ENCODE measurements at regions not wholly inside any gene's neighbourhood (a gene's known extent, or its start where the extent isn't known, plus 50 kb on each side); places are given as distances from the start of the nearest gene placed in this dataset.

GRCh38 chr7:115493381-115493780 is 537.2 kb downstream of the TFEC start:
- TF ChIP-seq CTCF (IDR thresholded peaks at IDR 0.05) (no peak), EZH2 (IDR thresholded peaks at IDR 0.05) (no peak)
